ENCODE measurements at regions not wholly inside any gene's neighbourhood (a gene's known extent, or its start where the extent isn't known, plus 50 kb on each side); places are given as distances from the start of the nearest gene placed in this dataset.

- 33 to 39% methylated on average over 2 of the region's 2 CpGs for WGBS, 2 donors
- ATAC-seq (ENCODE audit: low FRiP score) (no peak), DNase-seq (no peak)
- intact Hi-C loops (cut with DNase I) = no loop called here
- H3K9me3 ChIP-seq (ENCODE audit: control insufficient read depth, low read length) = no peaks in the 10 kb centered on the region
- H3K36me3 ChIP-seq (ENCODE audit: control insufficient read depth in 1 of 2, insufficient read depth in 2 of 2, low read length in 1 of 2) = no peaks in the 10 kb centered on the region
- H3K27me3 ChIP-seq (ENCODE audit: control insufficient read depth in 1 of 2, insufficient read depth in 2 of 2, low read length in 1 of 2) = no peaks in the 10 kb centered on the region
- no peak overlapping the region for H3K4me3 ChIP-seq (ENCODE audit: low read length in 2 of 2)
- H3K27ac ChIP-seq (ENCODE audit: low read depth in 1 of 2, low read length in 2 of 2) = no peak overlapping the region
- no peaks in the 10 kb centered on the region for H3K4me1 ChIP-seq (ENCODE audit: control insufficient read depth in 1 of 2, insufficient read depth in 2 of 2, low read length in 2 of 2)
Measured at GRCh38 chr5:167012123-167013034, 1279.1 kb upstream of the WWC1 start.

DNA sequence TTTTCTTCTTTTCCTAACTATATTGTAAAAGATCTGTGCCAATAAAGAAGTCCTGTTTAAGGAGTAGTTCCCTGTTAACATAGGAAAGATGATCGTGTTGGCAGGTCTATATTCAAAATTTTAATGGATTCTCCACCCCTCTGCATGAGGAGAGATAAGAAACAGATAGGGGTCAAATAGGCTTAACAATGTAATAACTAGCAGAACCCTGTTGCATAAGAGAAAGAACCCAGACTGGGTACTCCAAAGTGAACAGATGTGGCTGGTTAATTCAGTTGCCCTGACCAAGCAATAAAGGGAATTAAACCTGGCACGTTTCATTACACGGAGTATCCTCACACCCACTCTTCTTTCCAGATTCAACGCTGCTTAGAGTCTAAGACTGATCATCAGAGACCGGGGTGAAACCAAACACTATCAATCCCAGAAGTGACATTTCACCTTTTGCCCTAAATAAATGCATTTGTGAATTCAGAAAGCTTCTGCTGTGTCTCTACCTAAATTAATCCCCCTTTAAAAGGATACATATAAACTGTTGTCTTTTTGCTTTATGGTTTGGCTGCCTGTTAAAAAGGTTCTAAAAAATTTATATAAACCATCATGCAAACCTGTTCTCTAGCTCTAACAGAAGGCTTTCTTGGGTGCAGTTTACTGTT, 1276.9 kb upstream of the WWC1 start:
- ATAC-seq (ENCODE audit: low FRiP score) (no peak), DNase-seq (no peak)
- Histone ChIP-seq H3K4me3 (ENCODE audit: low read length in 2 of 2) (no peak overlapping the region), H3K27ac (ENCODE audit: low read depth in 1 of 2, low read length in 2 of 2) (no peak overlapping the region), H3K36me3 (ENCODE audit: control insufficient read depth in 1 of 2, insufficient read depth in 2 of 2, low read length in 1 of 2) (no peaks in the 10 kb centered on the region), H3K9me3 (ENCODE audit: control insufficient read depth, low read length) (no peaks in the 10 kb centered on the region), H3K27me3 (ENCODE audit: control insufficient read depth in 1 of 2, insufficient read depth in 2 of 2, low read length in 1 of 2) (no peaks in the 10 kb centered on the region), H3K4me1 (ENCODE audit: control insufficient read depth in 1 of 2, insufficient read depth in 2 of 2, low read length in 2 of 2) (no peaks in the 10 kb centered on the region)
- intact Hi-C loops (cut with DNase I) = no loop called here
- 22 to 23% methylated on average over 5 of the region's 5 CpGs for WGBS, 2 donors

- DNase-seq (no peak), ATAC-seq (ENCODE audit: low FRiP score) (no peak)
- intact Hi-C loops (cut with DNase I) = no loop called here
Measured at GRCh38 chr5:167020418-167020817, 1271.0 kb upstream of the WWC1 start.

GRCh38 chr5:167029488-167029887, 1262.0 kb upstream of the WWC1 start:
- ATAC-seq (ENCODE audit: low FRiP score) = no peak
- no peak overlapping the region for H3K4me3 ChIP-seq (ENCODE audit: low read length in 2 of 2)
- H3K27ac ChIP-seq (ENCODE audit: low read depth in 1 of 2, low read length in 2 of 2) = no peak overlapping the region
- H3K4me1 ChIP-seq (ENCODE audit: control insufficient read depth in 1 of 2, insufficient read depth in 2 of 2, low read length in 2 of 2) = no peaks in the 10 kb centered on the region
- 0 to 3% methylated on average over 2 of the region's 2 CpGs for WGBS, 2 donors
- H3K27me3 ChIP-seq (ENCODE audit: control insufficient read depth in 1 of 2, insufficient read depth in 2 of 2, low read length in 1 of 2) = no peaks in the 10 kb centered on the region
- H3K36me3 ChIP-seq (ENCODE audit: control insufficient read depth in 1 of 2, insufficient read depth in 2 of 2, low read length in 1 of 2) = no peaks in the 10 kb centered on the region
- H3K9me3 ChIP-seq (ENCODE audit: control insufficient read depth, low read length) = no peaks in the 10 kb centered on the region
- DNase-seq = no peak
- intact Hi-C loops (cut with DNase I) = no loop called here

More at GRCh38 chr5:167020418-167020817, 1271.0 kb upstream of the WWC1 start:
- no peak overlapping the region for H3K27ac ChIP-seq (ENCODE audit: low read depth in 1 of 2, low read length in 2 of 2)
- no peaks in the 10 kb centered on the region for H3K27me3 ChIP-seq (ENCODE audit: control insufficient read depth in 1 of 2, insufficient read depth in 2 of 2, low read length in 1 of 2)
- no peak overlapping the region for H3K4me3 ChIP-seq (ENCODE audit: low read length in 2 of 2)
- WGBS, 2 donors = 54 to 59% methylated on average over 1 of the region's 1 CpG
- no peaks in the 10 kb centered on the region for H3K36me3 ChIP-seq (ENCODE audit: control insufficient read depth in 1 of 2, insufficient read depth in 2 of 2, low read length in 1 of 2)
- H3K9me3 ChIP-seq (ENCODE audit: control insufficient read depth, low read length) = no peaks in the 10 kb centered on the region
- H3K4me1 ChIP-seq (ENCODE audit: control insufficient read depth in 1 of 2, insufficient read depth in 2 of 2, low read length in 2 of 2) = no peaks in the 10 kb centered on the region

- H3K27me3 ChIP-seq (ENCODE audit: control insufficient read depth in 1 of 2, insufficient read depth in 2 of 2, low read length in 1 of 2) = no peaks in the 10 kb centered on the region
- no peak overlapping the region for H3K4me3 ChIP-seq (ENCODE audit: low read length in 2 of 2)
- no peak for ATAC-seq (ENCODE audit: low FRiP score)
- no peaks in the 10 kb centered on the region for H3K4me1 ChIP-seq (ENCODE audit: control insufficient read depth in 1 of 2, insufficient read depth in 2 of 2, low read length in 2 of 2)
- H3K27ac ChIP-seq (ENCODE audit: low read depth in 1 of 2, low read length in 2 of 2) = no peak overlapping the region
- WGBS, 2 donors = 65 to 68% methylated on average over 17 of the region's 17 CpGs
- H3K36me3 ChIP-seq (ENCODE audit: control insufficient read depth in 1 of 2, insufficient read depth in 2 of 2, low read length in 1 of 2) = no peaks in the 10 kb centered on the region
- no peaks in the 10 kb centered on the region for H3K9me3 ChIP-seq (ENCODE audit: control insufficient read depth, low read length)
- DNase-seq = no peak
- intact Hi-C loops (cut with DNase I) = no loop called here
Measured at GRCh38 chr5:167030500-167031120, 1260.8 kb upstream of the WWC1 start.

DNA sequence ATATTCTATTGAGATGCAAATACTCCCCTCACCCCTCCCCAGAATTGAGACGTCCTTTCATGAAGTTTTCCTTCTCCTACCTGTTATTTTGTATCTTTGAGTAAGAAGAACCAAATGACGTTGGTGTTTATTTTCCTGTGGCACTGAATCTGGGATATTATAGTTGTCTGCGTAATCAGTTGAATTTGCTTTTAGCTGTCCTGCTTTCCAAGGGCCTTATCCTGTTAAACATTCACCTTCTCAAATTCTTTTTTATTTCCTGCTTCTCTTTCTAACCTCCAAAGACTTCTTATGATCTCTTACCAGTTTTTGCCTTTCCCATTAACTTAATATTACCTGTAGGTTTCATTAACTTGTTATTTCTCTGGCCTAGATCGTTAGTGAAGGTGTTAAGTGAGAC, 1254.9 kb upstream of the WWC1 start:
- no peak for DNase-seq
- ATAC-seq (ENCODE audit: low FRiP score) = no peak
- 67 to 74% methylated on average over 4 of the region's 4 CpGs for WGBS, 2 donors
- no peaks in the 10 kb centered on the region for H3K4me1 ChIP-seq (ENCODE audit: control insufficient read depth in 1 of 2, insufficient read depth in 2 of 2, low read length in 2 of 2)
- H3K4me3 ChIP-seq (ENCODE audit: low read length in 2 of 2) = no peak overlapping the region
- intact Hi-C loops (cut with DNase I) = no loop called here
- no peaks in the 10 kb centered on the region for H3K36me3 ChIP-seq (ENCODE audit: control insufficient read depth in 1 of 2, insufficient read depth in 2 of 2, low read length in 1 of 2)
- H3K27me3 ChIP-seq (ENCODE audit: control insufficient read depth in 1 of 2, insufficient read depth in 2 of 2, low read length in 1 of 2) = no peaks in the 10 kb centered on the region
- no peak overlapping the region for H3K27ac ChIP-seq (ENCODE audit: low read depth in 1 of 2, low read length in 2 of 2)
- H3K9me3 ChIP-seq (ENCODE audit: control insufficient read depth, low read length) = peaks cover 3% of the 10 kb centered on the region

DNA sequence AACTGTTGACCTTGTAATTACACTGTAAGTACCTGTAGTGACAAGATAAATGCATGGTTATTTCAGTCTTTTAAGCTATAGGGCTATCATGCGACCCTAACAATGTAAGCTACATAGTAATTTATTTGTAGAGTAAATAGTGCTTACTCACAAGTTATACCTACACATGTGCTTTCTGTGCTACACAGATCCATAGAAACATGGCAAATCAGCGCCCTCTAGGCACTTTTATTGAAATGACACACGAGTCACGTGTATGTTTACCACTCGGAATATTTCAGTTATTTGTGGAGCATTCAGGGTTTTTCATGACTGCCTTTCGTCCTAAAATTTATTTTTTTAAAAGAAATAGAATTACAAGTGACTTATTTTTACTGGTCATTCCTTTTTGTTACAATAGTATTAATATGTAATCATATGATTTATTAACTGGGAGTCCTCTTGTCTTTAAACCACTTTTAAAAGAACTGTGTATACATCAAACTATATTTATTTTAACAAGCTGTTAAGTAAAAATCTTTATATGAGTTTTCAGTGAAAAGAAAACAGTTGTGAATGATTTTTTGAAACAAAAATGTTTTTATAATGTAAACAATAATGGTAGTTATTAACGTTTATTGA, 1242.3 kb upstream of the WWC1 start:
- H3K9me3 ChIP-seq (ENCODE audit: control insufficient read depth, low read length) = no peaks in the 10 kb centered on the region
- ATAC-seq (ENCODE audit: low FRiP score) = no peak
- DNase-seq = no peak
- H3K36me3 ChIP-seq (ENCODE audit: control insufficient read depth in 1 of 2, insufficient read depth in 2 of 2, low read length in 1 of 2) = no peaks in the 10 kb centered on the region
- no peak overlapping the region for H3K4me3 ChIP-seq (ENCODE audit: low read length in 2 of 2)
- no peak overlapping the region for H3K27ac ChIP-seq (ENCODE audit: low read depth in 1 of 2, low read length in 2 of 2)
- WGBS, 2 donors = 18 to 19% methylated on average over 7 of the region's 7 CpGs
- intact Hi-C loops (cut with DNase I) = no loop called here
- H3K27me3 ChIP-seq (ENCODE audit: control insufficient read depth in 1 of 2, insufficient read depth in 2 of 2, low read length in 1 of 2) = no peaks in the 10 kb centered on the region
- no peaks in the 10 kb centered on the region for H3K4me1 ChIP-seq (ENCODE audit: control insufficient read depth in 1 of 2, insufficient read depth in 2 of 2, low read length in 2 of 2)

- Histone ChIP-seq H3K4me3 (ENCODE audit: low read length in 2 of 2) (no peak overlapping the region), H3K36me3 (ENCODE audit: control insufficient read depth in 1 of 2, insufficient read depth in 2 of 2, low read length in 1 of 2) (no peaks in the 10 kb centered on the region), H3K27me3 (ENCODE audit: control insufficient read depth in 1 of 2, insufficient read depth in 2 of 2, low read length in 1 of 2) (no peaks in the 10 kb centered on the region), H3K4me1 (ENCODE audit: control insufficient read depth in 1 of 2, insufficient read depth in 2 of 2, low read length in 2 of 2) (no peaks in the 10 kb centered on the region), H3K9me3 (ENCODE audit: control insufficient read depth, low read length) (no peaks in the 10 kb centered on the region), H3K27ac (ENCODE audit: low read depth in 1 of 2, low read length in 2 of 2) (no peak overlapping the region)
- ATAC-seq (ENCODE audit: low FRiP score) = peak; percentile 12
- no peak for DNase-seq
- 84 to 86% methylated on average over 10 of the region's 10 CpGs for WGBS, 2 donors
- intact Hi-C loops (cut with DNase I) = no loop called here
Measured at GRCh38 chr5:167049771-167050567, 1241.5 kb upstream of the WWC1 start.

Measured in aorta (tissue), 5 donors.